Loucy (cell line): ENCODE measurements at regions not wholly inside any gene's neighbourhood (a gene's known extent, or its start where the extent isn't known, plus 50 kb on each side); places are given as distances from the start of the nearest gene placed in this dataset.

Experiments
- H2AFZ ChIP-seq: fragments of 200-600 bp; sonication (generic); 2 replicates; pipeline ENCODE4 v1.6.0; 2016; ENCODE audit warnings: antibody characterized with exemption, mild to moderate bottlenecking, low read length, moderate library complexity
- H3F3A ChIP-seq: fragments of 200-600 bp; 2 replicates; pipeline ENCODE4 v1.6.0; 2016; ENCODE audit warnings: antibody characterized with exemption, low read depth, mild to moderate bottlenecking
- H3K27me3 ChIP-seq: fragments of 200-600 bp; sonication (generic); 2 replicates; pipeline ENCODE4 v1.6.1; 2014; ENCODE audit warnings: low read length, mild to moderate bottlenecking; ENCODE audit not compliant: insufficient read depth, poor library complexity, severe bottlenecking
- H3K36me3 ChIP-seq: fragments of 200-600 bp; sonication (generic); 2 replicates; pipeline ENCODE4 v1.6.1; 2016; ENCODE audit warnings: low read length; ENCODE audit not compliant: insufficient read depth
- H3K4me1 ChIP-seq: fragments of 200-600 bp; sonication (generic); 2 replicates; pipeline ENCODE4 v1.5.1; 2014; ENCODE audit warnings: low read length, mild to moderate bottlenecking; ENCODE audit not compliant: insufficient read depth, poor library complexity, severe bottlenecking
- H3K4me2 ChIP-seq: fragments of 200-600 bp; sonication (generic); 2 replicates; pipeline ENCODE4 v1.6.0; 2014; ENCODE audit warnings: antibody characterized with exemption, low read length, low read depth, mild to moderate bottlenecking; ENCODE audit not compliant: poor library complexity, severe bottlenecking
- H3K4me3 ChIP-seq: fragments of 200-600 bp; sonication (generic); 2 replicates; pipeline ENCODE4 v1.5.1; 2014; ENCODE audit warnings: low read length, mild to moderate bottlenecking, mixed read lengths; ENCODE audit not compliant: poor library complexity, severe bottlenecking
- H3K79me2 ChIP-seq: fragments of 200-600 bp; sonication (generic); 2 replicates; pipeline ENCODE4 v1.6.1; 2014; ENCODE audit warnings: low read length; ENCODE audit not compliant: insufficient read depth
- H3K9ac ChIP-seq: fragments of 200-600 bp; sonication (generic); 2 replicates; pipeline ENCODE4 v1.6.0; 2014; ENCODE audit warnings: mild to moderate bottlenecking, low read depth, low read length, moderate library complexity; ENCODE audit not compliant: poor library complexity, severe bottlenecking
- H3K9me2 ChIP-seq: fragments of 200-600 bp; sonication (generic); replicated peaks from 2 replicates; pipeline ENCODE4 v1.6.1; 2016; ENCODE audit warnings: low read depth, low read length, mixed read lengths
- H3K9me3 ChIP-seq: fragments of 200-600 bp; sonication (generic); 2 replicates; pipeline ENCODE4 v1.6.1; 2014; ENCODE audit warnings: mild to moderate bottlenecking, antibody characterized with exemption, low read length, low read depth; ENCODE audit not compliant: insufficient read depth
- H4K20me1 ChIP-seq: fragments of 200-600 bp; sonication (generic); 2 replicates; pipeline ENCODE4 v1.6.0; 2014; ENCODE audit warnings: antibody characterized with exemption, low read length, mild to moderate bottlenecking; ENCODE audit not compliant: insufficient read depth, poor library complexity, severe bottlenecking
- CTCF ChIP-seq: fragments of 200-600 bp; sonication (generic); conservative IDR thresholded peaks from 2 replicates; pipeline ENCODE4 v1.5.1; 2014; ENCODE audit warnings: mild to moderate bottlenecking, antibody characterized with exemption, low read length
- EZH2phosphoT487 ChIP-seq: fragments of 200-600 bp; IDR thresholded peaks from 2 replicates; pipeline ENCODE4 v1.6.1; 2018; ENCODE audit warnings: antibody characterized with exemption, mild to moderate bottlenecking, moderate library complexity, borderline replicate concordance

DNA sequence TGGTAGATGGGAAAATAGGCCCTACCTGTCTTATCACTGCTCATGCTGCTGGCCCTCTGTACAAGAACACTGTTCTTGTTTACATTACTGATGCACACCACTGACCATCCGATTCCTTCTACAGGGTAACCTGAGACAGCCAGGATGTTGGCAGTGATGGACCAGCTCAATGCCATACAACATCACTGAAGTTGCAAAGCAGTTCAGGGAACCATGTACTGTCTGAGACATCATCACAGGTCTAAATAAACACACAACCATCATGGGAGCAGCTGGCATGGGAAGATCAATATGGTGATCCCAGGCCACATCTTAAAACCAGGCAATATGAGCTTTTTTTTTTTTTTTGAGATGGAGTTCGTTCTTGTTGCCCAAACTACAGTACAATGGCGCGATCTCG lies 59.0 kb downstream of the IARS1 start:
- H3K27me3 ChIP-seq = no peaks in the 10 kb centered on the region
- no peaks in the 10 kb centered on the region for H3F3A ChIP-seq
- H3K36me3 ChIP-seq = peaks cover 62% of the 10 kb centered on the region
- H3K79me2 ChIP-seq = no peaks in the 10 kb centered on the region
- no peak overlapping the region for H3K4me3 ChIP-seq
- no peak overlapping the region for H3K9ac ChIP-seq
- no peaks in the 10 kb centered on the region for H3K9me3 ChIP-seq
- H3K4me2 ChIP-seq = no peak overlapping the region
- H4K20me1 ChIP-seq = no peaks in the 10 kb centered on the region
- TF ChIP-seq EZH2phosphoT487 (no peak), CTCF (no peak)
- H3K9me2 ChIP-seq = no peaks in the 10 kb centered on the region
- H3K4me1 ChIP-seq = no peaks in the 10 kb centered on the region
- H2AFZ ChIP-seq = no peak overlapping the region

GRCh38 chr9:92232190-92232589 lies 61.3 kb downstream of the IARS1 start:
- H3K4me2 ChIP-seq = no peak overlapping the region
- no peak overlapping the region for H3K4me3 ChIP-seq
- H3K27me3 ChIP-seq = no peaks in the 10 kb centered on the region
- H2AFZ ChIP-seq = no peak overlapping the region
- no peaks in the 10 kb centered on the region for H3F3A ChIP-seq
- H3K9me2 ChIP-seq = no peaks in the 10 kb centered on the region
- H3K9ac ChIP-seq = no peak overlapping the region
- H3K79me2 ChIP-seq = no peaks in the 10 kb centered on the region
- no peaks in the 10 kb centered on the region for H3K4me1 ChIP-seq
- no peaks in the 10 kb centered on the region for H3K9me3 ChIP-seq
- no peaks in the 10 kb centered on the region for H4K20me1 ChIP-seq
- TF ChIP-seq EZH2phosphoT487 = no peak
- no peak for TF ChIP-seq CTCF
- H3K36me3 ChIP-seq = peaks cover 53% of the 10 kb centered on the region; the same call in 1 of the 2 replicates

DNA sequence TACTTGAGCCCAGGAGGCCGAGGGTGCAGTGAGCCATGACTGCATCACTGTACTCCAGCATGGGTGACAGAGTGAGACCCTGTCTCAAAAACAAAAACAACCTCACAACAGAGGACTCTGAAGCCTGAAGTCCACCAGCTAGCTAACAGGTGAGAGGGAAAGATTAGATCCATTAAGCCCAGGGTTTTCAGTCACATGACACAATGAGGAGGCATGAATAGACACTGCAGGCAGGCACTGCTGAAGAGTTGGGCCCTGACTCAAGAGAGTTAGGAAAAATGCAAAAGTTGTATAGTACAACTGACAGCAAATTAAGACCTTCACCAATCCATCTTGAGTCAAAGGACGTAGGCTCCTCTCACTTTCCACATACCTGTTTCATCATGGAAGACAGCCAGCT lies 64.9 kb downstream of the IARS1 start:
- H3K4me2 ChIP-seq = no peak overlapping the region
- H4K20me1 ChIP-seq = no peaks in the 10 kb centered on the region
- TF ChIP-seq EZH2phosphoT487 = no peak
- no peak for TF ChIP-seq CTCF
- H3K27me3 ChIP-seq = no peaks in the 10 kb centered on the region
- H3K4me3 ChIP-seq = no peak overlapping the region
- H3K9me3 ChIP-seq = no peaks in the 10 kb centered on the region
- H3F3A ChIP-seq = no peaks in the 10 kb centered on the region
- H3K36me3 ChIP-seq = peaks cover 60% of the 10 kb centered on the region
- no peaks in the 10 kb centered on the region for H3K79me2 ChIP-seq
- no peak overlapping the region for H3K9ac ChIP-seq
- H2AFZ ChIP-seq = no peak overlapping the region
- no peaks in the 10 kb centered on the region for H3K4me1 ChIP-seq
- no peaks in the 10 kb centered on the region for H3K9me2 ChIP-seq
